ENCODE measurements at regions not wholly inside any gene's neighbourhood (a gene's known extent, or its start where the extent isn't known, plus 50 kb on each side); places are given as distances from the start of the nearest gene placed in this dataset.

DNA sequence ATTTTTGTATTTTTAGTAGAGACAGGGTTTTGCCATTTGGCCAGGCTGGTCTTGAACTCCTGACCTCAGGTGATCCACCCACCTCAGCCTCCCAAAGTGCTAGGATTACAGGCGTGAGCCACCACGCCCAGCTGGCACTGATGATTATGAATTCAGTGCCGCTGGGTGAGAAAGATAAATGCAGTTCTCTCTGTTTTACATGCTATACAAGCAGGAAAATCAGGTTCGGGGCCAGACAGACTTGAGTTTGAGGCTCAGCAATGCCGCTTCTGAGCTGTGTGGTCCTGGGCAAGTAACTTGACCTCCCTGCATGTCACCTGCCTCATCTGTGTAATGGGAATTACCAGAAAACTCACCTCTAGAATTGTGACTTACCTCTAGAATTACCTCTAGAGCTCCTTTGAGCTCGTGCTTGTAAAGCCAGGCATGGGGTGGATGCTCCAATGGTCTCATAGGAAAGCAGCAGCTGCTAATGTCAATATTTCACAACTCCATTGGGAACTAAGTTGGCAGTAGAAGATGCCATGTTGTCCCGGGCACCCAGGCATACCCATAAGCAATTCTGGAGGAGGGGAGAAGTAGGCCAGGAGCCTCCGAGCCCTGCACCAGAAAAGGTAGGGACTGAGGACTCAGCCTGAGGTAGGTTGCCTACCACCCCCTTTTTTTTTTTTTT, 119.8 kb upstream of the SLC25A33 start:
- no peak overlapping the region for H3K27ac Mint-ChIP-seq
- no peaks in the 10 kb centered on the region for H3K9me3 Mint-ChIP-seq
- no peak overlapping the region for H3K4me3 Mint-ChIP-seq
- H3K27me3 Mint-ChIP-seq: peaks cover 2% of the 10 kb centered on the region
- no peaks in the 10 kb centered on the region for H3K36me3 Mint-ChIP-seq
- peaks cover 49% of the 10 kb centered on the region for H3K4me1 Mint-ChIP-seq

DNA sequence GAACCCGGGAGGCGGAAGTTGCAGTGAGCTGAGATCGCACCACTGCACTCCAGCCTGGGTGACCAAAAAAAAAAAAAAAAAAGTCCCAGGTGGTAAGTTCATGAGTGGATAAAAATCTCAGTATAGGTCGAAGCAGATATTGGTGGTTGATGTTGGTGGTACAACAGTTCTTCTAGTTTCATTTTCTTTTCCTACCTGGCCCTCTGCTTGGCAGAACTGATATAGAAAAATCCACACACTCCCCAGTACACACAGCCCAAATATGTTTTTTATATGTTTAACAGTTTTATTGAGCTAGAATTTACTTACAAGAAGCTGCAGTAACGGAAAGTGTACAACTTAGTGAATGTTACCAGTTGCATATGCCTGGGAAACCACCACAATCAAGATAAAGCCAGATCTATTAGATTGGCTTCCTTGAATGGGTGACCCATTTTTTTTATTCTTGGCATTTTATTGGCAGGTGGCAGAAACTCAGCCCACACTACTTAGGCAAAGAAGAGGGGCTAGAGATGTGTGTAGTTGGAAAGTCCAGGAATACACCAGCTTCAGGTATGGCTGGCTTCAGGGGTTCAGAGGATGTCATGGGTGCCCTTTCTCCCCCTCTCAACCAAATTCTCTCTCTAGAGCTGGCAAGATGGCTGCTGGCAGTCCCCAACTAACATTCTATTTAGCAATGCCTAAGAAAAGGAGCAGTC, 118.3 kb upstream of the SLC25A33 start:
- Mint-ChIP-seq H3K27me3 (peaks cover 2% of the 10 kb centered on the region), H3K36me3 (no peaks in the 10 kb centered on the region), H3K27ac (peak overlapping the region; percentile 12), H3K4me3 (no peak overlapping the region), H3K9me3 (no peaks in the 10 kb centered on the region), H3K4me1 (peaks cover 62% of the 10 kb centered on the region)

DNA sequence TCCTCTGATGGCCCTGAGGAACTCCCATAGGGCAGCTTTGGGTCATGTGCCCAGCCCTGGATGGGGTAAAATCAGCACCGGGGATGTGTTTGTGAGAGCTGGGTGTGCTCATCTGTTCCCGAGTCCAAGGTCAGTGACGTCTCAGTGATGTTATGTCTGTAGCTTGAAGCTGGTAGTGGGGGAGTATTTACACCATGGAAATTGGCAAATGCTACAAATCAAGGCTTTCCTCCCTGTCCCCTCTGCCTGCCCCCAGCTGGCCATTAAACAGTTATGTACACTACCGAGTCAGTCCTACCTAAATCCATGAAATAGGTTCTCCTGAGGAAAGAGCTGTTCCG, 117.8 kb upstream of the SLC25A33 start:
- Mint-ChIP-seq H3K27ac (no peak overlapping the region), H3K9me3 (no peaks in the 10 kb centered on the region), H3K27me3 (peaks cover 2% of the 10 kb centered on the region), H3K4me3 (no peak overlapping the region), H3K4me1 (peaks cover 64% of the 10 kb centered on the region), H3K36me3 (no peaks in the 10 kb centered on the region)

DNA sequence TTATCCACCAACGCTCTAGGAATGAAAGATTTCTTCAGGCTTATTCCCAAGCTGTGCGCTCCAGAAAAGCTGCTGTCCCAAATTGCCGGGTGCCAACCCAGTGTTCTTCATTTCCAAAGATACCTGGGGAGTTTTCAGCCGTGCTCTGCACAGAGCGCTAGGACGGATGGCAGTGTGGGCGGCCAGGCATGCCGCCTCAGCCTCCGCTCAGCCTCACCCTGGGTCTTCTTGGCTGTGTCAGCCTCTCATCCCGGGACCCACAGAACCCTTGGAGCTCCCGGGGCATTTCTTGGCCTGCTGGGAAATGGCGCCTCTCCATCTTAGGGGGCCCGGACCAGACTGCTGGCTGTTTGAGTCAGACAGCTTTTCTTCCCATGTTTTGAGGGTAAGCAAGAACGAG, 116.9 kb upstream of the SLC25A33 start:
- Mint-ChIP-seq H3K4me3 (no peak overlapping the region), H3K27ac (no peak overlapping the region), H3K4me1 (peaks cover 63% of the 10 kb centered on the region), H3K36me3 (no peaks in the 10 kb centered on the region), H3K9me3 (no peaks in the 10 kb centered on the region), H3K27me3 (no peaks in the 10 kb centered on the region)

DNA sequence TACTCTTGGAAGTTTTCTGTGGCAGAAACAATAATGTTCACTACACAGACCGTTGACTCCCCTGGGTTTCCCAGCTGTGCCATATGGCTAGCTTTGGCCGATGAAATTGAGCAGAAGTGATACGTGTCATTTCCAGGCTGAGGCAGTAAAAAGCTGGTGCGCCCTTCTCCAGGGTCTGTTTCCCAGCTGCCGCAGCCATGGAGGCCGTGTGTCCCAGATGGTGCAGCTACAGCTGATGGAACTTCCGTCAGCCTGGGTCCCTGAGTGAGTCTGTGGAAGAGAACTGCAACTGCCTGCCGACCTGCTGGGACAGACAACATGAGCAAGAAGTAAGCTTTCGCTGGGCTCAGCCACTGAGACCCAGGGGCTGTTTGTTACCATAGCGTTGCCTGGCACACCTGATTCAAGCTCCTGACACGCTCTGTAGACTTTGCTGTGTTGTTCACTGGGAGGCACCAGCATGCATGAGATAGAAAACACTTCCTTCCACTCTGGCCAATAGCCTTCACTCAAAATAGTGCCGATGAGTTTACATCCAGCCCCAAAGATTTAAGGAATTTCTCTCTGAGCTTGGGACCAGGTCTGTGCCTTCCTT, 116.3 kb upstream of the SLC25A33 start:
- Mint-ChIP-seq H3K4me1 (peaks cover 61% of the 10 kb centered on the region), H3K27ac (no peak overlapping the region), H3K4me3 (no peak overlapping the region), H3K36me3 (no peaks in the 10 kb centered on the region), H3K9me3 (no peaks in the 10 kb centered on the region), H3K27me3 (no peaks in the 10 kb centered on the region)

DNA sequence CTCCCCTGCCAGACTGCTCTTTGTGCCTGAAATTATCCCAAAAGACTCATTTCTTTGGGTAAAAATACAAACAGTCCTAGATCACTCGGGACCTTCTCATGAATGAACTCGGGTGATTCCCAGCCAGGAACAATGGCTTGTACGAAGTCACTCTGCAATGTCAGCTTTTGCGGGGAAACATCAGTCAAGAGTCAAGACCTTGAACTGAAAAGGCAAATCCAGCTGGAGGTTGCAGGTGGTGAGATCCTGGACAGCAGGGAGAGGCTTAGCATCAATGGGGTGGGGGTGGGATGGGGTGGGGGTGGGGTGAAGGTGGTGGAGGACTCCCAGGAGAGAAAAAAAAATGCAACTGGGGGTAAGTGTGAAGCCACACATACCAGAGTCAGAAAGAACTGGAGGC, 115.0 kb upstream of the SLC25A33 start:
- Mint-ChIP-seq H3K4me3 (no peak overlapping the region), H3K9me3 (no peaks in the 10 kb centered on the region), H3K4me1 (peaks cover 69% of the 10 kb centered on the region), H3K27me3 (no peaks in the 10 kb centered on the region), H3K27ac (no peak overlapping the region), H3K36me3 (no peaks in the 10 kb centered on the region)

DNA sequence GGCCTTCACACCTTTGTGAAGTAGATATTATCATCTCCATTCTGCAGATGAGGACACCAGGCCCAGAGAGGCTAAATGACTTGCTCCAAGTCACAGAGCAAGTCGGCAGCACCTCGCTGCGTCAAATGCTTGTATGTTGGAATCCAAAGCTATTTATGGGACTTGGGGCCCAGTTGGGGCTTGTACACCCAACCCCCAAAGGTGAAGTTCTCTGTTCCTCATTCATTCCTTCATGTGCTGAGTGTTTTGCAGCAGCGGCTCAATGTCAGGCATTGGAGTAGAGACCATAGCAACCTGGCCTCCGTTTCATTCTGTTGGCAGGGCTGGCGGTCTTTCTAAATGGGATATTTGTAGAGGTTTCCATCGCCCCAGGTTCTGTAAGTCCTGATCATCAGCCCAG, 113.4 kb upstream of the SLC25A33 start:
- Mint-ChIP-seq H3K4me3 (peak overlapping the region; percentile 78), H3K36me3 (no peaks in the 10 kb centered on the region), H3K27ac (peak overlapping the region; percentile 82), H3K9me3 (no peaks in the 10 kb centered on the region), H3K4me1 (peaks cover 73% of the 10 kb centered on the region), H3K27me3 (no peaks in the 10 kb centered on the region)

DNA sequence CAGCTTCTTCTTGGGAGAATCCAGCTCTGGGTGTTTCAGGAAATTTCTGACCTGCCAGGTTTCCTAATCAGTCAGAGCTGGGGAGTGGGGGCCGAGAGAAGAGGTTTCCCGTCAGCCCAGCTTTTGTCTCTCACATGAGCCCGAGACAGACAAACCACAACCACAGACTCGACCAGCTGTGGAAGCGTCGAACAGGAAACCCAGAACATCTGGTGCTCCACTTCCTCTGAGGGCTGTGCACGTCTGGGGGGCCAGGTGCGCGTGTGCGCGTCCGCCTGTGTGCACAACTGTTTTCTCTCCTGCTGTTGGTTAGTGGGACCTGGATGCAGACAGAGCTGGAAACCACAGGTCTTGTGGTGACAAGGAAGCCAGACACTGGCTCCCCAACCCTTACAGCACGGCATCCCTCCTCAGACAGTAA, 113.0 kb upstream of the SLC25A33 start:
- Mint-ChIP-seq H3K4me1 (peaks cover 70% of the 10 kb centered on the region), H3K27me3 (no peaks in the 10 kb centered on the region), H3K9me3 (no peaks in the 10 kb centered on the region), H3K4me3 (peak overlapping the region; percentile 78), H3K36me3 (no peaks in the 10 kb centered on the region), H3K27ac (peak overlapping the region; percentile 82)

DNA sequence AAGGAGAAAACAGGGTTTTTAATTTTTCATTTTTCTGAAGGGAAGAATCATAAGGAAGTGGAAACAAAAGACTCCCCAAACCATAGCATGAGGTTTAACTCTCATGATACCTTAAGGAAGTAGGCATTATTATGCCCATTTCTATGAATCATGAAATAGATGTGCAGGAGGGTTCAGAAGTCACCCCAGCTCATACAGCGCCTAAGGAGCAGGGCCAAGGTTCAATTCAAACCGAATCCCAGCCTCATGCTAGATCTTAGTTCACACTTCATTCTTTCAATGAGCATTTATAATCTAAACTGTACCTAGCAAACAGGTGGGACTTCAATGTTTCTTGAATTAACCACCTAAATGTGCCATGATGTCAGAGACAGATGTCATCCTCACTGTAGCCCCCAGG, 111.9 kb upstream of the SLC25A33 start:
- no peaks in the 10 kb centered on the region for H3K9me3 Mint-ChIP-seq
- H3K4me3 Mint-ChIP-seq: no peak overlapping the region
- no peak overlapping the region for H3K27ac Mint-ChIP-seq
- no peaks in the 10 kb centered on the region for H3K36me3 Mint-ChIP-seq
- peaks cover 70% of the 10 kb centered on the region for H3K4me1 Mint-ChIP-seq
- H3K27me3 Mint-ChIP-seq: no peaks in the 10 kb centered on the region

DNA sequence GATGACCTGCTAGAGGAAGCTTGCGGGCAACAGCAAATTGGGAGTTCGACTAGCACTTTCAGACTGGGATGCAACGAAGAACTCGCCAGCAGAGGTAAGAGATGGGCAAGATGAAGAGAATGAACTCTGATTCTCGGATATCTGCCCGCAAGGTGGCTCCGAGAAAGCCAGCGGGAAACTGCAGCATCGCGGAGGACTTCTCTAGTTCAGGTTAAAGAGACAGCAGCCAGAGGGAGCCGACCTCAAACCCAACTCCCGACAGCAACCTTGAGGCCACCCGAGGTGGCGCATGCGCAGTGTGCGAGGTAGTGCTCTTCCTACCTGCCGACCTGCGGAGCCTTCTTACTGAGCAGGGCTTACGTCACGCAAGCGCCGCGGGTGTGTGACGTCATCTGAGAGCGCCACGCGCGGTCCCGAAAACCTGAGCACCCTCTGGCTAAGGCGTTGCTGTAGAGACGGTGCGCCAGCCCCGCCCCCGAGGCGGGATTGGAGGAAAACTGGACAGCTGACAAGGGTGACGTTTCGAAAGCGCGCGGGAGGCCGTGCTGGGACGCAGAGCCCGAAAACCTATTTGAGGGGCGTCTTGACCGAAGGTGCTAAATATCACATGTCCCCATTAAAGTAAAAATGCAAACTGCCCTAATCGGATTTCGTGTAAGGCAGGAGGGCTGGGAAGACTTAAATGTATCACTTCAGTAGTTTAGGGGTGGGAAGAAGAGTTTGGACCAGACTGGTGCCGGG, 110.5 kb upstream of the SLC25A33 start:
- H3K27me3 Mint-ChIP-seq: no peaks in the 10 kb centered on the region
- peaks cover 59% of the 10 kb centered on the region for H3K4me1 Mint-ChIP-seq
- H3K9me3 Mint-ChIP-seq: no peaks in the 10 kb centered on the region
- no peaks in the 10 kb centered on the region for H3K36me3 Mint-ChIP-seq
- peak overlapping the region; percentile 99 for H3K27ac Mint-ChIP-seq
- peak overlapping the region; percentile 98 for H3K4me3 Mint-ChIP-seq

DNA sequence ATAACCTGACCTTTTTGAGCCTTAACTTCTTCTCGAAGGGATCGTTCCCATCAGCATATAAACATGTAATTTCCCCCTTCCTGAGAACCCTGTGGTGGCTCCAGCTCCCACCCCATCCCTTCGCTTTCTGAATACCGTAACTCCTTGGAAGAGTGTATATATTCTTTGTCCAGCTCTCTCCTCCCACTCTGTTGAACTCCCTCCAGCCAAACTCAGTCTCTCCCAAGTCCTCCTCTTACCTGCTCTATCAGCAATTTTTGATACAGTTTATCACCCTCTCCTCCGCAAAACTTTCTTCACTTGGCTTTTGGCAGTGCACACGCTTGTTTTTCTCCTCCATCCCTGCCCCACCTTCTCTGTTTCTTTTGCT, 109.9 kb upstream of the SLC25A33 start:
- Mint-ChIP-seq H3K27ac (peak overlapping the region; percentile 99), H3K36me3 (no peaks in the 10 kb centered on the region), H3K27me3 (no peaks in the 10 kb centered on the region), H3K4me1 (peaks cover 55% of the 10 kb centered on the region), H3K4me3 (peak overlapping the region; percentile 98), H3K9me3 (no peaks in the 10 kb centered on the region)

DNA sequence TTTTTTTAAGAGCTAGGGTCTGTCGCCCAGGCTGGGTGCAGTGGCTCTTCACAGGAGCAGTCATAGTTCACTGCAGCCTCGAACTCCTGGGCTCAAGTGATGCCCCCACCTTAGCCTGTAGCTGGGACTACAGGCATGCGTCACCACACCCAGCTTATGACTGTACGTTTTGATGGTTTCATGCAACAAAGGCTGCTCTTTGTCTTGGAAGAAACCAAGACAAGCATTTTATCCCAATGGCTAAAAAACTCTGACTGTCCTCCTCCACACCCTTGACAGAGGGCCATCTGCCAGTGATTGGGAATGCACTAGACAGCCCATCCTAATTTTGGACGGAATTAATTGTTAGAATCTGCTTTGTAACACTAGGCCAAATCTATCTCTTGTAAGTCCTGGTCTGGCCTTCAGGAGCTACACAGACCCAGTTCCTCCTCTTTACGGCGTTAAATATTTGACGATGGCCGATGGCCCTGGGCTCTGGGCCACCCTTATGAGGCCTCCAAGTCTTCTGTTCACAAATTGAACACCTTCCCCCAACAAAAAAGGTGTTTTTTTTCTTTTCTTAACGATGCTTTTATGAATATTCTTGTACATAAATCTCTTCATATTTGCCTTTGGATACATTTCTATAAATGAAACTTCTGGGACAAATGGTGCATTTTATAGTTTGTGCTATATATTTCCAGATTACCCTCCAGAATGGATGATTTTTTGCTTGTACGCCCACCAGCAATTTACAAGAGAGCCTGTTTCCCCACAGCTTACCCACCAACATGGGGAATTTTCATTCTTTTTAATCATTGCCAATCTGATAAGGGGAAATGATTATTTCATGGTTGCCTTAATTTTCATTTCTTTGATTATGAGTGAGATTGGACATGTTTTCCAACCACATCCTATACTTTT, 104.8 kb upstream of the SLC25A33 start:
- Mint-ChIP-seq H3K9me3 (no peaks in the 10 kb centered on the region), H3K4me1 (peaks cover 9% of the 10 kb centered on the region), H3K36me3 (no peaks in the 10 kb centered on the region), H3K27ac (no peak overlapping the region), H3K27me3 (no peaks in the 10 kb centered on the region), H3K4me3 (no peak overlapping the region)

DNA sequence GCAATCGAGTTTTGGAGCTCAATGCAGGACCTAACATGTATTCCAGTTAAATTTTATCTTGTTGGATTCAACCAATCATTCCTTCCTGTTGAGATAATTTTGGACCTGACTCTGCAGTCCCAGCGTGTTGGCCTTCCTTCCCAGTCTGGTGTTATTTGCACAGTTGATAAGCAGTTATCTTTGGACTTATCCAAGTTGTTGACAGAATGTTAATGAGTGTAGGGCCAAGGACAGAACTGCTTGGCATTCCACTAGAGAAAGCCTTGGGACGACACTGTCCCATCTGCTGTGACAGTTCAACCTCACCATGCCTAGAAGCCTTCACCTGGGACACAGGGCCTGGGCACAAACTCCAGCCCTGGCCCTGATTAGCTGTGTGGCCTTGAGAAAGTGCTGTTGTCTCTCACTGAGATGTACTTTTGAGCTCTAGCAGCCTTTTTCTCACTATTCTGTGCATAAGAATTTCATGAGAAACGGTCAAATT, 104.1 kb upstream of the SLC25A33 start:
- Mint-ChIP-seq H3K9me3 (no peaks in the 10 kb centered on the region), H3K4me3 (no peak overlapping the region), H3K27me3 (no peaks in the 10 kb centered on the region), H3K4me1 (peaks cover 2% of the 10 kb centered on the region), H3K27ac (peak overlapping the region; percentile 51), H3K36me3 (no peaks in the 10 kb centered on the region)

DNA sequence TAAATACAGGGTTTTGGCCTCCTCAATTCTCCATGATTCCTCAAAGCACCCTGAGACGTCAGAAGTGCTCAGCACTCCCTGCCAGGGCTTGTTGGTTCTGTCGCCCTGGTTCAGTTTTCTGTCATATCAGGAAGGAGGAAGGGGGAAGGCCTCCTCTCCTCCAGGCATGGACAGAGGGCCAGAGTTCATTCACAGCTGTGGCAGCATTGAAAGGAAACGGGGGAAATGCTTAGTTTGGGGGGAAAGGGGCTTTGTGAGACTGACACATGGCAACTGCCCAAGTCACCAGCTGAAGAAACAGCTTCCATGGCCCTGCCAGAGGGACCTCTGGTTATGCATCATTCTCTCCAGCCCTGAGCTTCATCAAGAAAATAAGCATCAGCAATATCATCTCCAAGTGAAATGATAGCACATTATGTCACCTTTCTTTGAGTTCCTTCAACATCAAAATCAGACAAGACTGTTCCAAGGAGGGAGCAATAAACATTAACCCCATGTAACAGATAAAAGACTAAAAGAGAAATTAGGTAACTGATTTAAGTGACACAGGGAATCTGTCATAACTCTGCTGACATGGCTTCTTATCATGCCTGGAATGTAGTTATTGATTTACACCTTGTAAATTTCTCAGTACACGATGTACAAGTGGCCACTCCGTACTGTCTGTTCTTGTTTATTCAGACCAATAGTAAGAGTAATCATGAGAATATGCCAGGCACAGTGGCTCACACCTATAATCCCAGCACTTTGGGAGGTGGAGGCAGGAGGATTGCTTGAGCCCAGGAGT, 103.2 kb upstream of the SLC25A33 start:
- Mint-ChIP-seq H3K36me3 (no peaks in the 10 kb centered on the region), H3K27me3 (no peaks in the 10 kb centered on the region), H3K9me3 (no peaks in the 10 kb centered on the region), H3K27ac (no peak overlapping the region), H3K4me3 (no peak overlapping the region), H3K4me1 (no peaks in the 10 kb centered on the region)
